ENCODE measurements at regions not wholly inside any gene's neighbourhood (a gene's known extent, or its start where the extent isn't known, plus 50 kb on each side); places are given as distances from the start of the nearest gene placed in this dataset.

DNA sequence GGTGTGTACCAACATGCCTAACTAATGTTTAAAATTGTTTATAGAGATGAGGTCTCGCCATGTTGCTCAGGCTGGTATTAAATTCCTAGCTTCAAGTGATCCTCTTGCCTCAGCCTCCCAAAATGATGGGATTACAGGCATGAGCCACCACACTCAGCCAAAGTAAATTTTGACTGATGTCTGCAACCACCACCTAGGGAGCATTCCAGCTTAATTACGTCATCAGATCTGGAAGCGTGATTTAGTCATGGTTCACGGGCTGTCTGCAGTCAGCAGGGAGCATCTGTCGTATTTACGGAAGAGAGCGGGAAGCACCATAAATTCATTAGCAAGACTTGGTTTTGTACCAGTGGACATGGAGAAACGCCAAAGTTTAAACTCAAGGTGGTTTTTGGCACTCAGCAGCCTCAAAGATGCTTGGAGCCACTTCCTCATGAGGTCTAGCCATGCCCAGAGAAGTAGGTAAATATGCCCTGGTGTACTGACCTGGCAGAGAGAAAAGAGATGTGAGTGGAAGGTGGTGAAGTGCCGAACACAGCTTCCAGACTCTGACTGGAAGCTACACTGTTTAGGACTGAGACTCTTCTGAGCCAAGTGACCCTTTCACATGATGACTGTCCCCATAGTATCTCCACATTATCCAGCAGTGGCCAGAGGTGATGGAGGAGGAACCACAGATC lies 60.8 kb upstream of the SLC35F3 start:
- intact Hi-C loops (cut with DNase I) = no loop called here
- no peak for DNase-seq

DNA sequence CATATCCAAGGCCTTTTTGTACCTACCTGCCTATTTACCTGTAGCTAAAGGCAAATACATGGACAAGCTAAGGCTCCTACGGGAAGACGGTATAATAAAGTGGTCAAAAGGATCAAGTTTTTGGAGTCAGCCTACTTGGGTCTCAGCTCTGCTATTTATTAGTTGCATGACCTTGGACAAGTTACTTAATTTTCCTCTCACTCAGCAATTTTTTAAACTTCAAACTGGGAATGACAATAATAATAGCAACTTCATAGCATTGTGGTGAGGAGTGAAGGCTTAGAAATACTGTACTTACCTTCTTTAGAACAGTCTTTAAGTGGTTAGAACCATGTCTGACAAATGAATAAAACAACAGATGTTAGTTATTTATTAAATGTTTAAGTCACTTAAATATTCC lies 60.2 kb upstream of the SLC35F3 start:
- no peak for DNase-seq
- intact Hi-C loops (cut with DNase I) = no loop called here

DNA sequence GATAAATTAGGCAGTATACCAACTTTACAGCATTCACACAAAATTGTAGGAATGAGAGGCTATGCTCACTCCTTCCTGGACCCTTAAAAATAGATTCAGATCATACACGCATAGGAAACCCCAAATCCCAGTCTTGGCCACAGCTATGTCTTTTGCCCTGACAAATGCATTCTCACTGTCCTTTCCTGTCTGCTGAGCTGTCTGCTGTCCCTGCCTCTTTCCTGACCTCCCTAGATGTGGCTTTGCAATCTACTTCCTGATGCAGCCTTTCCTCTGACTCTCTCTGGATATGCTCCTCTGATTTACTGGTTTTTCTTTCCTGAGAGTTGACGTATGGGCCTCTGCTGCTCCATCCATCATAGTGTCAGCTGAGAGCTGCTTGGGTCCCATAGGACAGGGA lies 59.8 kb upstream of the SLC35F3 start:
- no peak for DNase-seq
- intact Hi-C loops (cut with DNase I) = no loop called here
